ENCODE measurements at regions not wholly inside any gene's neighbourhood (a gene's known extent, or its start where the extent isn't known, plus 50 kb on each side); places are given as distances from the start of the nearest gene placed in this dataset.

DNA sequence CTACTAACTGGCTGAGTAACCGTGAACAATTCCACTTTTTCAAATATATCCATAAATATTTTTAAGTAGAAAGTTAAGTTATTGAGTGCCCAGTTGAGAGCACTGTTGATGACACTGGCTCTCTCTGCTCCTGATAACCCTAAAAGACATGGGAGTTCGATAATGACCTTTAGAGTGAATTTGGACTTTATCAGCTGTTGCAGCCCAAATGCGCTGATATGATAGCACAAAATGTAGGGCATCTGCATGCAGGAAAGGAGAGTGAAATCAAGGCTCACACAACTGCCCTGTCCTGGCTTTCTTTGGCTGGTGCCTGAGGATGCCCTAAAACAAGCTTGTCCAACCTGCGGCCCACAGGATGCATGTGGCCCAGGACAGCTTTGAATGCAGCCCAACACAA lies 60.0 kb upstream of the ALK start:
- TF ChIP-seq, protein P1, sequence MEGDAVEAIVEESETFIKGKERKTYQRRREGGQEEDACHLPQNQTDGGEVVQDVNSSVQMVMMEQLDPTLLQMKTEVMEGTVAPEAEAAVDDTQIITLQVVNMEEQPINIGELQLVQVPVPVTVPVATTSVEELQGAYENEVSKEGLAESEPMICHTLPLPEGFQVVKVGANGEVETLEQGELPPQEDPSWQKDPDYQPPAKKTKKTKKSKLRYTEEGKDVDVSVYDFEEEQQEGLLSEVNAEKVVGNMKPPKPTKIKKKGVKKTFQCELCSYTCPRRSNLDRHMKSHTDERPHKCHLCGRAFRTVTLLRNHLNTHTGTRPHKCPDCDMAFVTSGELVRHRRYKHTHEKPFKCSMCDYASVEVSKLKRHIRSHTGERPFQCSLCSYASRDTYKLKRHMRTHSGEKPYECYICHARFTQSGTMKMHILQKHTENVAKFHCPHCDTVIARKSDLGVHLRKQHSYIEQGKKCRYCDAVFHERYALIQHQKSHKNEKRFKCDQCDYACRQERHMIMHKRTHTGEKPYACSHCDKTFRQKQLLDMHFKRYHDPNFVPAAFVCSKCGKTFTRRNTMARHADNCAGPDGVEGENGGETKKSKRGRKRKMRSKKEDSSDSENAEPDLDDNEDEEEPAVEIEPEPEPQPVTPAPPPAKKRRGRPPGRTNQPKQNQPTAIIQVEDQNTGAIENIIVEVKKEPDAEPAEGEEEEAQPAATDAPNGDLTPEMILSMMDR (IDR thresholded peaks at IDR 0.05), result no peak
- TF ChIP-seq POLR2AphosphoS5 (IDR thresholded peaks at IDR 0.05; ENCODE audit: insufficient read depth in 1 of 2, low read depth in 1 of 2) (no peak), POLR2A (IDR thresholded peaks at IDR 0.05) (no peak)
